ENCODE measurements at regions not wholly inside any gene's neighbourhood (a gene's known extent, or its start where the extent isn't known, plus 50 kb on each side); places are given as distances from the start of the nearest gene placed in this dataset.

DNA sequence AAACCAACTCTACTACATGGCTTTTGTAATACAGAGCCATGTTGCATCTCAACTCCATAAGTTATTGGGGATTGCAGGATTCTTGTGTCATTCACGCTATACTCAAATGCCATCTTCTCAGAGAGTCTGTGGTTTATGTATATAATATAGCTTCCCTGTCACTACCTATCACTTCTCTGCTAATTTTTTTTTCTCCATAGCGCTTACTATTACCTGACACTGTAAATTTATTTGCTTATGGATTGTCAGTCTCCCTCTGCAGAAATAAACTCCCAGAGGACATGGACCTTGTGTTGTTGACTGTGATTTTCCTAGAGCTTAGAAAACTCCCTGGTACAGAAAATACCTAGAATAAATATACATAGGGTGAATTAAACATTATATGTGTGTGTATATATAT is 990.5 kb downstream of the TBL1XR1 start:
- TF ChIP-seq CTCF (IDR thresholded peaks at IDR 0.05) (no peak), POLR2A (IDR thresholded peaks at IDR 0.05) (no peak)

Measured in thyroid gland (tissue), 4 donors.